ENCODE measurements at regions not wholly inside any gene's neighbourhood (a gene's known extent, or its start where the extent isn't known, plus 50 kb on each side); places are given as distances from the start of the nearest gene placed in this dataset.

DNA sequence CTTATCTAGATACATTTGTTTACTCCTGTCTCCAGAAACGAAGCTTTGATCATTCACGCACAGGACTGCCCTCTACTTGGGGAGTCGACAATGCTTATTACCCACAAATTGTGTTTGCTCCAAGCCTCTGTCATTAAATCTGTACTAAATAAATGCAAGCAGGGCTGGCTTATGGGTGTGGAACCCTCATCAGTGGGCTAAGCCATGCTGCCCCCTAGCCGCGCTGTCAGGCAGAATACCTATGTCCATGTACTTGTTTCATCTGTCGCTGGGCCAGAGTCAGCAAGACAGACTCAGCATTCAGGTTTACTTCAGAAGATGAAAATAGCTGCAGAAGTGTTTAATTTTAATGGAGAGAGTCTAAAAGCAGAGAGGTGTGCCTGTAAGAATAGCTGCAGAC lies 110.0 kb upstream of the PRR20A start:
- no peak for TF ChIP-seq L3MBTL2 (conservative IDR thresholded peaks at IDR 0.05)
- TF ChIP-seq HDGF (IDR thresholded peaks at IDR 0.05; ENCODE audit: borderline replicate concordance) = no peak
- no peak for TF ChIP-seq TARDBP (IDR thresholded peaks at IDR 0.05)
- no peak for TF ChIP-seq LEF1 (IDR thresholded peaks at IDR 0.05; ENCODE audit: borderline replicate concordance)
- no peak for TF ChIP-seq SUZ12 (IDR thresholded peaks at IDR 0.05)
- no peak for TF ChIP-seq FOXA1 (IDR thresholded peaks at IDR 0.05)
- no peak for TF ChIP-seq SP1 (IDR thresholded peaks at IDR 0.05)
- no peak for TF ChIP-seq ELF4 (IDR thresholded peaks at IDR 0.05)
- no peak for TF ChIP-seq BHLHE40 (IDR thresholded peaks at IDR 0.05; ENCODE audit: borderline replicate concordance)
- TF ChIP-seq FOXM1 (IDR thresholded peaks at IDR 0.05; ENCODE audit: borderline replicate concordance) = no peak
- TF ChIP-seq ARNT (IDR thresholded peaks at IDR 0.05) = no peak
